ENCODE measurements at regions not wholly inside any gene's neighbourhood (a gene's known extent, or its start where the extent isn't known, plus 50 kb on each side); places are given as distances from the start of the nearest gene placed in this dataset.
"Not testable (repeated sequence)": the region's sequence is repeated elsewhere in the genome, so short reads cannot be mapped to it uniquely, and the experiment has no call there.

GRCh38 chr15:30196009-30196375 lies 61.1 kb downstream of the GOLGA8T start:
- TF ChIP-seq, protein P1, sequence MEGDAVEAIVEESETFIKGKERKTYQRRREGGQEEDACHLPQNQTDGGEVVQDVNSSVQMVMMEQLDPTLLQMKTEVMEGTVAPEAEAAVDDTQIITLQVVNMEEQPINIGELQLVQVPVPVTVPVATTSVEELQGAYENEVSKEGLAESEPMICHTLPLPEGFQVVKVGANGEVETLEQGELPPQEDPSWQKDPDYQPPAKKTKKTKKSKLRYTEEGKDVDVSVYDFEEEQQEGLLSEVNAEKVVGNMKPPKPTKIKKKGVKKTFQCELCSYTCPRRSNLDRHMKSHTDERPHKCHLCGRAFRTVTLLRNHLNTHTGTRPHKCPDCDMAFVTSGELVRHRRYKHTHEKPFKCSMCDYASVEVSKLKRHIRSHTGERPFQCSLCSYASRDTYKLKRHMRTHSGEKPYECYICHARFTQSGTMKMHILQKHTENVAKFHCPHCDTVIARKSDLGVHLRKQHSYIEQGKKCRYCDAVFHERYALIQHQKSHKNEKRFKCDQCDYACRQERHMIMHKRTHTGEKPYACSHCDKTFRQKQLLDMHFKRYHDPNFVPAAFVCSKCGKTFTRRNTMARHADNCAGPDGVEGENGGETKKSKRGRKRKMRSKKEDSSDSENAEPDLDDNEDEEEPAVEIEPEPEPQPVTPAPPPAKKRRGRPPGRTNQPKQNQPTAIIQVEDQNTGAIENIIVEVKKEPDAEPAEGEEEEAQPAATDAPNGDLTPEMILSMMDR (IDR thresholded peaks at IDR 0.05): not testable (repeated sequence)
- not testable (repeated sequence) for TF ChIP-seq POLR2AphosphoS5 (IDR thresholded peaks at IDR 0.05); POLR2A (IDR thresholded peaks at IDR 0.05; ENCODE audit: low read depth)
